ENCODE measurements at regions not wholly inside any gene's neighbourhood (a gene's known extent, or its start where the extent isn't known, plus 50 kb on each side); places are given as distances from the start of the nearest gene placed in this dataset.
"Not testable (repeated sequence)": the region's sequence is repeated elsewhere in the genome, so short reads cannot be mapped to it uniquely, and the experiment has no call there.

DNA sequence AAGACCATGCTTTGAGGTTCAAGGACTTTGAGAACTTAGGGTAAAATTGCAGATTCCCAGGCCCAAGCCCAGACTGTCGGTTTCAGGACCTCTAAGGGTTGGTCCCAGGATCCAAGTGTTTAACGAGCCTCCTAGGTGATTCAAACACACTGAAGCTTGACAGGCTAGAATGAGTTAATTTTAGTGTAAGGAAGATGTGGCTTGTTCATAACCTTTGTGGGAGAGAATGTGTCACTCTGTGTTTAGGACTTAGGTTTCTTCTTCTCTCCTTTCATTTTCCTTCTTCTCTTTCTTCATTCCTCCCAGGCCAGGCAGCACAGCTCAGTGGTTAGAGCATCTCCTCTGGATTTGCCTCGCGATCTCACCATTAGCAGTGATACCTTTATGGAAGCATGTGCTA is 104.8 kb upstream of the KCNG1 start:
- Histone ChIP-seq H3K9ac (ENCODE audit: low read length) (no peak overlapping the region), H3K4me1 (ENCODE audit: low read length) (no peaks in the 10 kb centered on the region), H3K4me2 (ENCODE audit: low read length) (no peak overlapping the region), H3K79me2 (ENCODE audit: low read length) (no peaks in the 10 kb centered on the region), H2AFZ (ENCODE audit: low read depth, low read length) (no peak overlapping the region), H3K27ac (ENCODE audit: low read length) (no peak overlapping the region), H3K4me3 (ENCODE audit: low read length) (no peak overlapping the region), H3K27me3 (ENCODE audit: low read depth, low read length) (peaks cover 62% of the 10 kb centered on the region), H3K9me3 (ENCODE audit: insufficient read depth, low read length) (no peaks in the 10 kb centered on the region), H3K36me3 (replicated peaks; ENCODE audit: low read depth, low read length) (no peaks in the 10 kb centered on the region), H4K20me1 (ENCODE audit: insufficient read depth, low read length) (no peaks in the 10 kb centered on the region)
- no peak for TF ChIP-seq EZH2phosphoT487 (IDR thresholded peaks at IDR 0.05; ENCODE audit: low read depth)
- TF ChIP-seq, protein P1, sequence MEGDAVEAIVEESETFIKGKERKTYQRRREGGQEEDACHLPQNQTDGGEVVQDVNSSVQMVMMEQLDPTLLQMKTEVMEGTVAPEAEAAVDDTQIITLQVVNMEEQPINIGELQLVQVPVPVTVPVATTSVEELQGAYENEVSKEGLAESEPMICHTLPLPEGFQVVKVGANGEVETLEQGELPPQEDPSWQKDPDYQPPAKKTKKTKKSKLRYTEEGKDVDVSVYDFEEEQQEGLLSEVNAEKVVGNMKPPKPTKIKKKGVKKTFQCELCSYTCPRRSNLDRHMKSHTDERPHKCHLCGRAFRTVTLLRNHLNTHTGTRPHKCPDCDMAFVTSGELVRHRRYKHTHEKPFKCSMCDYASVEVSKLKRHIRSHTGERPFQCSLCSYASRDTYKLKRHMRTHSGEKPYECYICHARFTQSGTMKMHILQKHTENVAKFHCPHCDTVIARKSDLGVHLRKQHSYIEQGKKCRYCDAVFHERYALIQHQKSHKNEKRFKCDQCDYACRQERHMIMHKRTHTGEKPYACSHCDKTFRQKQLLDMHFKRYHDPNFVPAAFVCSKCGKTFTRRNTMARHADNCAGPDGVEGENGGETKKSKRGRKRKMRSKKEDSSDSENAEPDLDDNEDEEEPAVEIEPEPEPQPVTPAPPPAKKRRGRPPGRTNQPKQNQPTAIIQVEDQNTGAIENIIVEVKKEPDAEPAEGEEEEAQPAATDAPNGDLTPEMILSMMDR (IDR thresholded peaks at IDR 0.05; ENCODE audit: low read depth, low read length), result no peak

DNA sequence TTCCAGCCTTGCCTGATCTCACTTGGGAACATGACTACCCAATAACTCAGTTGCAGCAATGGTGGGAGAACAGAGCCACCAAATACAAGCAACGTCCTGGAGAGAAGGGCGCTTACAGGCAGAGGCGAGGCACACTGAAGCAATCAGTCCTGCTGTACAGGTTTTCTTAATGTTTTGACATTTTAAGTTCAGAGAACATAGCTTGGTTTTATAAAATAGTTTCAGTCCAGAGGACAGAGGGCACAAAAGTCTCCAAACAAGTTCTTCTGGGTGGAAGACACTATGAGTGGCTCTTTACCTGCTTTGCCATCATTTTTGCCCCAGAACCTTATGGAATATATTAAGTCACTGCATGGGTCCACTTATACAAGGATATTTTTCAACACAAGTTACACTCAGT is 103.4 kb upstream of the KCNG1 start:
- Histone ChIP-seq H3K36me3 (replicated peaks; ENCODE audit: low read depth, low read length) (no peaks in the 10 kb centered on the region), H4K20me1 (ENCODE audit: insufficient read depth, low read length) (no peaks in the 10 kb centered on the region), H3K9me3 (ENCODE audit: insufficient read depth, low read length) (no peaks in the 10 kb centered on the region), H3K27me3 (ENCODE audit: low read depth, low read length) (peaks cover 62% of the 10 kb centered on the region), H3K4me3 (ENCODE audit: low read length) (no peak overlapping the region), H2AFZ (ENCODE audit: low read depth, low read length) (no peak overlapping the region), H3K4me1 (ENCODE audit: low read length) (no peaks in the 10 kb centered on the region), H3K4me2 (ENCODE audit: low read length) (no peak overlapping the region), H3K79me2 (ENCODE audit: low read length) (no peaks in the 10 kb centered on the region), H3K27ac (ENCODE audit: low read length) (no peak overlapping the region), H3K9ac (ENCODE audit: low read length) (no peak overlapping the region)
- TF ChIP-seq, protein P1 (IDR thresholded peaks at IDR 0.05; ENCODE audit: low read depth, low read length), result no peak

DNA sequence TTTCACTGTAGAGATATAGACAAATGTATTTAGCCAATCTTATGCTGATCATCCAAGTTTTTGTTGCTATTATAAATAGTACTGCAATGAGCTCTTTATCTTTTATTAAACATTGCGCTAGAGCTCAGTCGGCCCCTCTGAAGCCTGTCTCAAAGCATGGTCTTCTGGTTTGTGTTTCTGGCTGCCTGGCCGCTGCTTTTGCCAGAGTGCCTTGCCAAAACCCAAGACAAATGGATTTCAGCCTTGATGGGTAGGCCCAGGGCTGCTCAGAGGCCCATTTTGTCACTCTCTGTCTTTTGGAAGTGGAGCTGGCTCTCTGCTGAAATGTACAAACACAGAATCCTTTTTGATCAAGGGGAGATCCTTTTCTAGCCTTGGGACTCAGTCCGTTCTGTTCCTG is 102.9 kb upstream of the KCNG1 start:
- Histone ChIP-seq H3K4me3 (ENCODE audit: low read length) (no peak overlapping the region), H4K20me1 (ENCODE audit: insufficient read depth, low read length) (no peaks in the 10 kb centered on the region), H3K36me3 (replicated peaks; ENCODE audit: low read depth, low read length) (no peaks in the 10 kb centered on the region), H3K9ac (ENCODE audit: low read length) (no peak overlapping the region), H3K27ac (ENCODE audit: low read length) (no peak overlapping the region), H3K79me2 (ENCODE audit: low read length) (no peaks in the 10 kb centered on the region), H3K9me3 (ENCODE audit: insufficient read depth, low read length) (no peaks in the 10 kb centered on the region), H3K4me1 (ENCODE audit: low read length) (no peaks in the 10 kb centered on the region), H3K4me2 (ENCODE audit: low read length) (no peak overlapping the region), H2AFZ (ENCODE audit: low read depth, low read length) (no peak overlapping the region), H3K27me3 (ENCODE audit: low read depth, low read length) (peaks cover 63% of the 10 kb centered on the region)
- no peak for TF ChIP-seq EZH2phosphoT487 (IDR thresholded peaks at IDR 0.05; ENCODE audit: low read depth)
- TF ChIP-seq, protein P1 (IDR thresholded peaks at IDR 0.05; ENCODE audit: low read depth, low read length), result no peak

DNA sequence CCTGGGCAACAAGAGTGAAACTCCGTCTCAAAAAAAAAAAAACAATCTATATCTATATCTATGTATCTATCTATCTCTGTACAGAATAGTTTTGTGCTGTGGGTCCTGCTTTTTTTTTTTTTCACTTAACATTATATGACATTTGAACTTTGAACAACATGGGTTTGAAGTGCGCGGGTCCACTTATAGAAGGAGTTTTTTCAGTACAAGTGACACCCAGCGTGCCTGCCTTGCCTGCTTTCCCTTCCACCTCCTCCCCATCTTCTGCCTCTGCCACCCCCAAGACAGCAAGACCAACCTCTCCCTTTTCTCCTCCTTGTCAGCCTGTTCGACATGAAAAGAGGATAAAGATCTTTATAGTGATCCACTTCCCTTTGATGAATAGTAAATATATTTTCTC is 102.2 kb upstream of the KCNG1 start:
- H3K36me3 ChIP-seq (replicated peaks; ENCODE audit: low read depth, low read length), result no peaks in the 10 kb centered on the region
- H3K9me3 ChIP-seq (ENCODE audit: insufficient read depth, low read length), result no peaks in the 10 kb centered on the region
- H3K9ac ChIP-seq (ENCODE audit: low read length), result no peak overlapping the region
- H3K27me3 ChIP-seq (ENCODE audit: low read depth, low read length), result peaks cover 68% of the 10 kb centered on the region
- no peak for TF ChIP-seq EZH2phosphoT487 (IDR thresholded peaks at IDR 0.05; ENCODE audit: low read depth)
- TF ChIP-seq, protein P1 (IDR thresholded peaks at IDR 0.05; ENCODE audit: low read depth, low read length), result no peak
- no peaks in the 10 kb centered on the region for H4K20me1 ChIP-seq (ENCODE audit: insufficient read depth, low read length)
- H3K4me3 ChIP-seq (ENCODE audit: low read length), result no peak overlapping the region
- H3K27ac ChIP-seq (ENCODE audit: low read length), result no peak overlapping the region
- no peaks in the 10 kb centered on the region for H3K79me2 ChIP-seq (ENCODE audit: low read length)
- no peak overlapping the region for H3K4me2 ChIP-seq (ENCODE audit: low read length)
- H2AFZ ChIP-seq (ENCODE audit: low read depth, low read length), result no peak overlapping the region
- no peaks in the 10 kb centered on the region for H3K4me1 ChIP-seq (ENCODE audit: low read length)

DNA sequence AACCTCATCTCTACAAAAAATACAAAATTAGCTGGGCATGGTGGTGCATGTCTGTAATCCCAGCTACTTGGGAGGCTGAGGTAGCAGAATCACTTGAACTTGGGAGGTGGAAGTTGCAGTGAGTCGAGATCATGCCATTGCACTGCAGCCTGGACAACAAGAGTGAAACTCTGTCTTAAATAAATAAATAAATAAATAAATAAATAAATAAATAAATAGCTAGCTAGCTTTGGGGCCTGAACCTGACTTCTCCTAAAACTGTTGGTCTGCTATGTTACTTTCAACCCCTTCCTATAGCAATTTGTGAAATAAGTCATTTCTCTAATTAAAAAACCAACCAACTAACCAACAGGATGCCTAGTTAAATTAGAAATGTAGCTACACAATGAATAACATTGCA is 101.0 kb upstream of the KCNG1 start:
- not testable (repeated sequence) for H3K36me3 ChIP-seq (replicated peaks; ENCODE audit: low read depth, low read length); H3K27ac ChIP-seq (ENCODE audit: low read length); H2AFZ ChIP-seq (ENCODE audit: low read depth, low read length); H3K9me3 ChIP-seq (ENCODE audit: insufficient read depth, low read length); H4K20me1 ChIP-seq (ENCODE audit: insufficient read depth, low read length); H3K4me2 ChIP-seq (ENCODE audit: low read length); H3K79me2 ChIP-seq (ENCODE audit: low read length); H3K9ac ChIP-seq (ENCODE audit: low read length); H3K4me1 ChIP-seq (ENCODE audit: low read length); H3K4me3 ChIP-seq (ENCODE audit: low read length)
- peaks cover 73% of the 10 kb centered on the region for H3K27me3 ChIP-seq (ENCODE audit: low read depth, low read length)
